Fibroblast of peridontal ligament (primary cell): ENCODE measurements at regions not wholly inside any gene's neighbourhood (a gene's known extent, or its start where the extent isn't known, plus 50 kb on each side); places are given as distances from the start of the nearest gene placed in this dataset.
"Not testable (repeated sequence)": the region's sequence is repeated elsewhere in the genome, so short reads cannot be mapped to it uniquely, and the experiment has no call there.

ENCODE experiments used
- DNase-seq: peaks from one replicate; pipeline ENCODE4 v3.0.0-alpha.2; 2010; ENCODE audit errors: extremely low read depth

DNA sequence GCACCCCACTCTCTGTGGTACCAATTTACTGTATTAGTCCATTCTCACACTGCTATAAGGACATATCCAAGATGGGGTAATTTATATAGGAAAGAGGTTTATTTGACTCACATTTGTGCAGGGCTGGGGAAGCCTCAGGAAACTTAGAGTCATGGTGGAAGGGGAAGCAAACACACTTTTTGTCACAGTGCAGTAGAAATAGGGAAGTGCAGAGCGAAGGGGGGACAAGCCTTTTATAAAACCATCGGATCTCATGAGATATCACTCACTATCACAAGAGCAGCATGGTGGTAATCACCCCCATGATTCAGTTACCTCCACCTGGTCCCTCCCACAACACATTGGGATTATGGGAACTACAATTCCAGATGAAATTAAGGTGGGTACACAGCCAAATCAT lies 766.9 kb upstream of the PCDH10 start:
- no peak for DNase-seq

DNA sequence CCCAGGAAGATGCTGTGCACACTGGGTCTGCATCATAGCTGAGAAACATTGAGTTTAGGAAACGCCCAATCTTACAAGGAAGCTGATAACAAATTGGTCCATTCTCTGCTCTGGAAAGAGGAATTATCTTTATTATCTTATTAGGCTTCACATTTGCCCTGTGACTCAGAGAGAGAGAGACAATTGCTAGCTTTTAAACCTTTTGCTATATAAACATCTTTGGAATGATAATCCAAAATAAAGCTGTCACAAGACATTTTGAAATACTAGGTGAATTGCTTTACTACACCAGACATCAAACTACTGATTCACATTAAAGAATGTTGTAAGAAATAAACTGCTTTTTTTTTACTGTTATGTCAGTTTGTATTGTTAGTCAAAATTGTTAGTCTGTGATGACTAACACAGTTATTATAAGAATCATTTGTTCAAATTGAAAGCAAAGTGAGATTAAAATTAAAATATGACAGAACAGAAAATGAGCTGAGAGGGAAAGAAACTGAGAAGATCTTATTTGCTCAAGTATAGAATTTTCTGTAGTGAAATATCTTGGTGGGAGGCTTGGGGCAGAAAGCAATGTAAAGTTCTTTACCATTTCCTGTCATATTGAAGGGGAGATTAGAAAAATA lies 765.4 kb upstream of the PCDH10 start:
- no peak for DNase-seq

GRCh38 chr4:132384709-132385108 lies 764.4 kb upstream of the PCDH10 start:
- DNase-seq: no peak

DNA sequence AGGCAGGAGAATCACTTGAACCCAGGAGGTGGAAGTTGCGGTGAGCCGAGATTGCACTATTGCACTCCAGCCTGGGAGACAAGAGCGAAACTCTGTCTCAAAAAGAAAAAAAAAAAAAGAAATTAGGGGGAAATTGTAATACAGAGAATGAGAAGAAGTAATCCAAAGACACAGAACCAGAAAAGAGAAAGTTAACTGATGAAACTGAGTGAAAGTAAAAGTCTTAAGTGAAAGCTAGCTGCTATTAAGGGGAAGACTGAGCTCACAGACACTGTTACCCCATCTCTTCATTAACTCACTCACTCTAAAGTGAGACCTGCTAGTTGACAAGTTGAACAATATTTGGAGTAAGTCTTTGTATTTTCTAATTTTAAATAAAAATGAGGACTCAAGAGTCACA lies 763.0 kb upstream of the PCDH10 start:
- DNase-seq: no peak

GRCh38 chr4:132387060-132387459 lies 762.0 kb upstream of the PCDH10 start:
- DNase-seq: no peak

DNA sequence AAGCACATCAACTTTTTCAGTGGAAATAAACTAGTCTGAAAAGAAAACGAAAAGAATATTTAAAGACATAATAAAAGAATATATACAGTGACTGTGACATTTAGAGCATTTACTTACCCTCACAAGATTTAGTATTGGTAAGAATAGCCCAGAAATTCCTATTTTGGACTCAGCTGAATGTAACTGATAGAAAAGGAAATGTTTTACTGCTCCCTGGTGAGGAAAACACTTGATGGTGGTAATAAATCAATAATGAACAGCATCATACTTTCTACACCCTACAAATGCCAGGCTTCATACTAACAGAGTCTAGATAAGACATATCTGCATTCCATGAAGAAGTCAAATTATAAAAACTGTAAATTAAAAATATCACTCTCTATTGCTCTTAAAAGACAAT lies 753.5 kb upstream of the PCDH10 start:
- DNase-seq: no peak

DNA sequence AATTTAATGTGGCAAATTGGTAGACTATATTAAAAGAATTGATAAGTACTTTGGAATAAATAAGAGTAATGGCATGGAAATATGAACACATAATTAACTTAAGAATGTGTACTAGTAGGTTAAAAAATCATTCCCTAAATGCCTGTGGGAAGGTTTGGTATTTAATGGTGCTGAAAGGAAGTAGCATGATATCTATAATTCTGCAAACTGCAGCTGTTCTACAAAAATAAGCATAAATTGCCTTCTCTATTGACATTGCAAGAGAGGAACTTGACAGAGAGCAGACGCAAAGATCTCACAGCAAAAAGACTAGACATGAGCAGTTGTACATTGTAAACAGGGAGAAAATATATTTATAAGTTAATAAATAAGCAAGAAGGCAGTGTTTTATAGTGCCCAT lies 752.5 kb upstream of the PCDH10 start:
- DNase-seq: no peak

GRCh38 chr4:132417220-132417619 lies 731.9 kb upstream of the PCDH10 start:
- no peak for DNase-seq

- DNase-seq: no peak
Measured at GRCh38 chr4:132427125-132427524, 722.0 kb upstream of the PCDH10 start.

DNA sequence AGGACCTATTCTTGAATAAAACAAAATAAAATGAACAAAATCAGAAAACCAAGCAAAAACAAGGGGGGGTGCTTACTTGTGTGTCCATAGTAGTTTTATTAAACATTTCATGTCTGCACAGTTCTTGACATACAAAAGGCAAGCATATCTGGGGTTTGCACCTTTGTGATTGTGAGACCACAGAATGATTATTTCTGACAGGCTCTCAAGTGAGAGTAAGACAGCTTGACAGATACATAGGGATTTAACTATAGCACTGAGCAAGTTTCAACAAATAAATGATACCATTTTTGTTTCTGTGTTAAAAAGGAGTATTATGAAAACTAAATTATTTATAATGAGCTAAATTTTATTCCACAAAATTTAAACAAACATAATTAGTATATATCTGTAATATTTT lies 712.0 kb upstream of the PCDH10 start:
- DNase-seq: no peak

GRCh38 chr4:132445386-132445785 lies 703.7 kb upstream of the PCDH10 start:
- DNase-seq: no peak

DNA sequence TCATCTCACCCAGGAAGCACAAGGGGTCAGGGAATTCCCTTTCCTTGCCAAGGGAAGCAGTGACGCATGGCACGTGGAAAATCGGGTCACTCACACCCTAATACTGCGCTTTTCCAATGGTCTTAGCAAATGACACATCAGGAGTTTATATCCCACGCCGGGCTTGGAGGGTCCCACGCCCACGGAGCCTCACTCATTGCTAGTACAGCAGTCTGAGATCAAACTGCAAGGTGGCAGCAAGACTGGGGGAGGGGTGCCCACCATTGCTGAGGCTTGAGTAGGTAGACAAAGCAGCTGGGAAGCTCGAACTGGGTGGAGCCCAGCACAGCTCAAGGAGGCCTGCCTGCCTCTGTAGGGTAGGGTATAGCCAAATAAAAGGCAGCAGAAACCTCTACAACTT lies 691.1 kb upstream of the PCDH10 start:
- DNase-seq: not testable (repeated sequence)

- DNase-seq: no peak
Measured at GRCh38 chr4:132479543-132479942, 669.6 kb upstream of the PCDH10 start.

DNA sequence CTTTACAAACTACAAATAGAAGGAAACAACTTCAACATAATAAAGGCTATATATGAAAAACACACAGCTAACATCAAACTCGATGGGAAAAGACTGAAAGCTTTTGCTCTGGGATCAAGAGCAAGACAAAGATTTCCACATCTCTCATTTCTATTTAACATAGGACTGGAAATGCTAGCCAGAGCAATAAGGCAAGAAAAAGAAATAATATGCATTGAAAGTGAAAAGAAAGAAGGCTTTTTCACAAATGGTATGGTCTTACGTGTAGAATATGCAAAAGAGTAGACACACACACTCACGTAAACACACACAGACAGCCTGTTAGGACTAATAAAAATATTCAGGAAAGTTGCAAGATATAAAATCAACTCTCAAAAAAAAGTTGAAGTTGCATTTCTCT lies 660.5 kb upstream of the PCDH10 start:
- no peak for DNase-seq

- no peak for DNase-seq
Measured at GRCh38 chr4:132493476-132493875, 655.6 kb upstream of the PCDH10 start.

DNA sequence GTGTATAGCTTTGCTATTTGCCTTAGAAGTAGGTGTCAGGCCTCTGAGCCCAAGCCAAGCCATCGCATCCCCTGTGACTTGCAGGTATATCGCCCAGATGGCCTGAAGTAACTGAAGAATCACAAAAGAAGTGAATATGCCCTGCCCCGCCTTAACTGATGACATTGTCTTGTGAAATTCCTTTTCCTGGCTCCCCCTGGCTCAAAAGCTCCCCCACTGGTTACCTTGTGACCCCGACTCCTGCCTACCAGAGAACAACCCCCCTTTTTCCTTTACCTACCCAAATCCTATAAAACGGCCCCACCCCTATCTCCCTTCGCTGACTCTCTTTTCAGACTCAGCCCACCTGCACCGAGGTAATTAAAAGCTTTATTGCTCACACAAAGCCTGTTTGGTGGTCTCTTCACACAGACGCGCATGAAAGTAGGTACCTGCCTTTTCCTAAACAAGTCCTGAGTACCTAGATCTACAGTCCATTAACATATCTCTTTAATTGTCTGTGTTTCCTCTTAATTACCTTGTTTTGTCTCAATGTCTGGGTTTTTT lies 653.8 kb upstream of the PCDH10 start:
- DNase-seq: not testable (repeated sequence)

DNA sequence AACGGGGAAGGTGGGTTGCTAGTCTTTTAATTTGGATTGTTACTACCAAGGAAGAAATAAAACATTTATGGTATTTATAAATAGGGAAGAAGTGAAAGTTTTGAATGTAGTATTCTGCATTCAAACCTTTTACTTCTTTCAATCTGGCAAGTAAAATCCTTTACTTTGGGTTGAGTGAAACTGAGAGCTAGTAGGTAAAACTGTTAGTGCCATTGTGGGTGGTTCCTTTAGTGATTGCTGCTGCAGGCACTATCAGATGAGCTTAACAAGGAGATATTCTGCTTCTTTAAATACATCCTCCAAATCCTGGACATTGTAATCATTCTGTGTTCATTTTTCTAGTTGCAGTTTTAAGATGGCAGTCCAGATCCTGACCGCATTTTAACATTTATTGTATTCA lies 650.9 kb upstream of the PCDH10 start:
- no peak for DNase-seq

DNA sequence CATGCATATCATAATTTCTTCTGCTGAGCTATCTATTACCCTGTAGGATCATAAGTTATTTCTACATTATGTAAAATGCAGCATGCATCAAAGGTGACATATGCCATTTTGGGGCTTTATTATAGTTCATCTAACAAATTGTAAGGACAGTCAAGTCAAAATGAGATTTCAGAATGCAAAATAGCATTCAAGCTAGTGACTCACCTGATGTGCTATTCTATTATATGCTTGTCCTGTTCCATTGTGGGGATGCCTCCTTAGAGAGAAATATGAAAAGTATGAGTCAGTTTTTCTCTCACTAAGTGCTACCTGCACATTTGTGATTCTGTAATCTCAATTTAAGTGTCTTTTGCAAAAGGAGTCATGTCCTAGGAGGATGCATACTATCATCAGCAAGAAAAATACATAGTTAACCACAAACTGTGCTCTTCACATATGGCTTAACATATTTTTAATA lies 647.0 kb upstream of the PCDH10 start:
- DNase-seq: no peak

DNA sequence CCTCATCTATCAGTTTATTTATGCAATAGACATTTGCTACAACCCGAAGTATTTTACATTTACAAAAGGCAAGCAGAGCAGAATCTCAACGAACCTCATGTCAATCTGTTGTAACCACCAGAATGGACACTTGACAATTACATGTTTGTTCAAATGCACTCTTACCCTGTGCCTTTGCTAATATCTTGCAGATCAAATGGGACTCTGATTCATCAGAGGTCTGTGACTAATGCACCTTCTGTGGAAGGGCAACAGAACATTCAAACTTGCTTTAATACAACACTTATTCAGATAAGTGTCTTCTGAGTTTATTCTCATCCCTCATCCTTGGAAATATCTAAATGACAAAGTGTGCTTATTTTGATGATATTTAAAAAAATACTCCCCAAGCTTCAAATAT lies 644.7 kb upstream of the PCDH10 start:
- DNase-seq: no peak

- no peak for DNase-seq
Measured at GRCh38 chr4:132506568-132506967, 642.5 kb upstream of the PCDH10 start.

GRCh38 chr4:132513491-132513890 lies 635.6 kb upstream of the PCDH10 start:
- DNase-seq: no peak

GRCh38 chr4:132526652-132527051 lies 622.4 kb upstream of the PCDH10 start:
- DNase-seq: no peak

- DNase-seq: peak; percentile 0
Measured at GRCh38 chr4:132527817-132528216, 621.3 kb upstream of the PCDH10 start.

- no peak for DNase-seq
Measured at GRCh38 chr4:132530861-132531260, 618.2 kb upstream of the PCDH10 start.
